IMR-90 (cell line): ENCODE measurements at regions not wholly inside any gene's neighbourhood (a gene's known extent, or its start where the extent isn't known, plus 50 kb on each side); places are given as distances from the start of the nearest gene placed in this dataset.
A peak's percentile ranks its signal among the peaks of the same experiment; 100 is the strongest.

Experiments
- ATAC-seq: fragments of 200-7000 bp; cut with Tn5 transposase; 2 replicates; pipeline ENCODE4 v1.9.1; 2020; ENCODE audit warnings: low read depth, mild to moderate bottlenecking, moderate library complexity
- BruUV-seq: library from RNA; stranded (reverse); fragments of 400-500 nt; replicated peaks from 2 replicates; lab custom pipeline; 2021; lab: Mats Ljungman, UMichigan
- CTCF ChIA-PET: fragments of 300-600 bp; formaldehyde crosslinking; extraction: SDS; loops from one replicate; lab custom pipeline; 2021; ENCODE audit warnings: antibody characterized with exemption; lab: Yijun Ruan, JAX
- POLR2A ChIA-PET: fragments of 300-600 bp; sonication (Branson Sonifier 250); formaldehyde crosslinking; loops from one replicate; lab custom pipeline; 2022; ENCODE audit warnings: antibody characterized with exemption; ENCODE audit not compliant: unreplicated experiment; lab: Charles Lee
- DNase-seq: peaks from one replicate; pipeline ENCODE4 v3.0.0; 2013
- H2AFZ ChIP-seq: replicated peaks from 2 replicates; pipeline ENCODE3; 2013; ENCODE audit warnings: low read length, mild to moderate bottlenecking; ENCODE audit not compliant: poor library complexity
- H2AK5ac ChIP-seq: 2 replicates; pipeline ENCODE4 v1.6.1; 2013; ENCODE audit warnings: low read depth, low read length, inconsistent platforms
- H2AK9ac ChIP-seq: replicated peaks from 2 replicates; pipeline ENCODE3; 2013; ENCODE audit warnings: mild to moderate bottlenecking, low read depth, low read length, moderate library complexity; ENCODE audit not compliant: poor library complexity
- H2BK120ac ChIP-seq: 2 replicates; pipeline ENCODE4 v1.6.1; 2013; ENCODE audit warnings: low read depth, low read length, inconsistent platforms
- H2BK15ac ChIP-seq: 3 replicates; pipeline ENCODE4 v1.6.1; 2013; ENCODE audit warnings: low read depth, low read length, inconsistent platforms
- H2BK20ac ChIP-seq: 2 replicates; pipeline ENCODE4 v1.6.1; 2013; ENCODE audit warnings: low read depth, mild to moderate bottlenecking, inconsistent platforms, low read length, moderate library complexity
- H2BK5ac ChIP-seq: 2 replicates; pipeline ENCODE4 v1.6.1; 2013; ENCODE audit warnings: mild to moderate bottlenecking, low read depth, low read length, inconsistent platforms; ENCODE audit not compliant: poor library complexity, severe bottlenecking
- H3K14ac ChIP-seq: replicated peaks from 2 replicates; pipeline ENCODE4 v1.6.1; 2013; ENCODE audit warnings: low read depth, low read length, inconsistent platforms
- H3K18ac ChIP-seq: 2 replicates; pipeline ENCODE4 v1.6.1; 2013; ENCODE audit warnings: low read depth, low read length, control low read depth
- H3K23ac ChIP-seq: 2 replicates; pipeline ENCODE4 v1.6.1; 2013; ENCODE audit warnings: low read depth, low read length, inconsistent platforms
- H3K27ac ChIP-seq: 2 replicates; pipeline ENCODE4 v1.5.1; 2013; ENCODE audit warnings: mild to moderate bottlenecking, control low read depth, low read length; ENCODE audit not compliant: insufficient read depth
- H3K27me3 ChIP-seq: 2 replicates; pipeline ENCODE4 v1.6.1; 2013; ENCODE audit warnings: low read length; ENCODE audit not compliant: control insufficient read depth, insufficient read depth
- H3K36me3 ChIP-seq: 2 replicates; pipeline ENCODE4 v1.6.1; 2013; ENCODE audit warnings: low read length, mixed read lengths; ENCODE audit not compliant: control insufficient read depth, insufficient read depth
- H3K4ac ChIP-seq: 2 replicates; pipeline ENCODE4 v1.6.1; 2013; ENCODE audit warnings: low read depth, low read length, inconsistent platforms
- H3K4me1 ChIP-seq: 2 replicates; pipeline ENCODE4 v1.6.1; 2013; ENCODE audit warnings: low read length, mixed read lengths; ENCODE audit not compliant: control insufficient read depth, insufficient read depth
- H3K4me2 ChIP-seq: 2 replicates; pipeline ENCODE4 v1.6.1; 2013; ENCODE audit warnings: low read depth, mild to moderate bottlenecking, control low read depth, low read length, moderate library complexity
- H3K4me3 ChIP-seq: 2 replicates; pipeline ENCODE4 v1.5.1; 2013; ENCODE audit warnings: low read depth, mild to moderate bottlenecking, control low read depth, low read length, moderate library complexity; ENCODE audit not compliant: insufficient read depth
- H3K56ac ChIP-seq: 2 replicates; pipeline ENCODE4 v1.6.1; 2013; ENCODE audit warnings: low read length, inconsistent platforms; ENCODE audit not compliant: insufficient read depth; ENCODE audit errors: extremely low read depth
- H3K79me1 ChIP-seq, 2 experiments: 2 replicates each; pipeline ENCODE4 v1.6.1; 2013; ENCODE audit warnings: low read length in 2 of 2, inconsistent platforms in 1 of 2, low read depth in 1 of 2
- H3K9ac ChIP-seq: 2 replicates; pipeline ENCODE4 v1.6.1; 2013; ENCODE audit warnings: low read depth, low read length, control low read depth
- H3K9me1 ChIP-seq: 2 replicates; pipeline ENCODE4 v1.6.1; 2013; ENCODE audit warnings: low read length, inconsistent platforms; ENCODE audit not compliant: insufficient read depth
- H3K9me3 ChIP-seq: 2 replicates; pipeline ENCODE4 v1.6.1; 2013; ENCODE audit warnings: low read length; ENCODE audit not compliant: control insufficient read depth, insufficient read depth
- H4K20me1 ChIP-seq: 2 replicates; pipeline ENCODE4 v1.6.1; 2013; ENCODE audit warnings: low read length, inconsistent platforms; ENCODE audit not compliant: insufficient read depth
- H4K5ac ChIP-seq: 2 replicates; pipeline ENCODE4 v1.6.1; 2013; ENCODE audit warnings: mild to moderate bottlenecking, low read depth, low read length, control low read depth
- H4K8ac ChIP-seq, 2 experiments: 2 replicates each; pipeline ENCODE4 v1.6.1; 2013; ENCODE audit warnings: low read depth in 2 of 2, low read length in 2 of 2, control low read depth in 1 of 2, inconsistent platforms in 1 of 2
- H4K91ac ChIP-seq: 2 replicates; pipeline ENCODE4 v1.6.1; 2013; ENCODE audit warnings: low read depth, low read length, inconsistent platforms; ENCODE audit not compliant: insufficient read depth
- BHLHE40 ChIP-seq: fragments of 150-350 bp; IDR thresholded peaks from 2 replicates; pipeline ENCODE4 v1.6.1; 2016; ENCODE audit warnings: mild to moderate bottlenecking, low read depth, low read length
- CEBPB ChIP-seq: IDR thresholded peaks from 2 replicates; pipeline ENCODE4 v1.6.1; 2012; ENCODE audit warnings: low read depth, low read length, improper control_type of control experiment
- CTCF ChIP-seq: conservative IDR thresholded peaks from 2 replicates; pipeline ENCODE4 v1.5.1; 2012; ENCODE audit warnings: mild to moderate bottlenecking, low read depth, low read length, improper control_type of control experiment
- ELK1 ChIP-seq: fragments of 150-350 bp; IDR thresholded peaks from 2 replicates; pipeline ENCODE4 v1.6.1; 2016; ENCODE audit warnings: low read depth, mild to moderate bottlenecking, low read length, moderate library complexity, borderline replicate concordance
- FOS ChIP-seq: fragments of 150-350 bp; IDR thresholded peaks from 2 replicates; pipeline ENCODE4 v1.6.1; 2016; ENCODE audit warnings: low read depth, low read length
- MAFK ChIP-seq: IDR thresholded peaks from 2 replicates; pipeline ENCODE4 v1.6.1; 2012; ENCODE audit warnings: low read depth, low read length, improper control_type of control experiment
- MAZ ChIP-seq: IDR thresholded peaks from 2 replicates; pipeline ENCODE4 v1.6.1; 2012; ENCODE audit warnings: low read depth, mild to moderate bottlenecking, low read length, improper control_type of control experiment, moderate library complexity, borderline replicate concordance
- MXI1 ChIP-seq: IDR thresholded peaks from 2 replicates; pipeline ENCODE4 v1.6.1; 2012; ENCODE audit warnings: low read depth, mild to moderate bottlenecking, low read length, moderate library complexity, borderline replicate concordance
- NFE2L2 ChIP-seq: fragments of 150-350 bp; IDR thresholded peaks from 2 replicates; pipeline ENCODE4 v1.6.1; 2016; ENCODE audit warnings: low read depth, mild to moderate bottlenecking, low read length
- POLR2A ChIP-seq: IDR thresholded peaks from 2 replicates; pipeline ENCODE4 v1.6.1; 2012; ENCODE audit warnings: mild to moderate bottlenecking, low read depth, low read length
- RAD21 ChIP-seq: IDR thresholded peaks from 2 replicates; pipeline ENCODE4 v1.6.1; 2012; ENCODE audit warnings: low read length, improper control_type of control experiment
- RCOR1 ChIP-seq: IDR thresholded peaks from 2 replicates; pipeline ENCODE4 v1.6.1; 2012; ENCODE audit warnings: mild to moderate bottlenecking, low read length, improper control_type of control experiment; ENCODE audit not compliant: insufficient replicate concordance
- RFX5 ChIP-seq: IDR thresholded peaks from 2 replicates; pipeline ENCODE4 v1.8.0; 2012; ENCODE audit warnings: low read depth, mild to moderate bottlenecking, low read length, moderate library complexity
- SMC3 ChIP-seq: fragments of 150-350 bp; IDR thresholded peaks from 2 replicates; pipeline ENCODE4 v1.6.1; 2016; ENCODE audit warnings: low read depth, mild to moderate bottlenecking, antibody characterized with exemption, low read length, moderate library complexity
- WGBS, 2 experiments: methylation state at CpG; one replicate each; pipeline versions ENCODE4 v1.1.5 to v1.1.7; 2013; ENCODE audit warnings: missing lambda C conversion rate in 2 of 2; ENCODE audit not compliant: insufficient read length in 1 of 2; ENCODE audit errors: extremely low coverage in 2 of 2; 5-methylcytosine and 5-hydroxymethylcytosine counted together
- dilution Hi-C: fragments of 300-500 bp; cut with HindIII; formaldehyde crosslinking; loops from one replicate; pipeline ENCODE4 v1.14.3; 2018; ENCODE audit warnings: low sequenced_read_pairs; ENCODE audit not compliant: unreplicated experiment
- in situ Hi-C: fragments of 300-500 bp; cut with MboI; formaldehyde crosslinking; loops from 3 replicates; pipeline ENCODE4 v1.14.3; 2019; ENCODE audit warnings: low sequenced_read_pairs, inconsistent platforms, mixed read lengths
- intact Hi-C: fragments of 100-400 bp; cut with micrococcal nuclease; formaldehyde crosslinking; loops from 2 replicates; pipeline ENCODE4 v1.10.0; 2022
- TF ChIP-seq, protein P1 (sequence below): fragments of 150-350 bp; IDR thresholded peaks from 2 replicates; pipeline ENCODE4 v1.6.1; 2017; ENCODE audit warnings: mild to moderate bottlenecking, antibody characterized with exemption, low read length, low read depth

- H3K4me1 ChIP-seq = no peaks in the 10 kb centered on the region
- in situ Hi-C loops = no loop called here
- peaks cover 47% of the 10 kb centered on the region for H3K27me3 ChIP-seq
- no peak overlapping the region for H4K8ac ChIP-seq
- H3K4ac ChIP-seq = no peak overlapping the region
- no peaks in the 10 kb centered on the region for H3K36me3 ChIP-seq
- H2BK20ac ChIP-seq = no peak overlapping the region
- no peak overlapping the region for H3K56ac ChIP-seq
- no peak overlapping the region for H3K23ac ChIP-seq
- no peak overlapping the region for H2BK15ac ChIP-seq
- DNase-seq = no peak
- H3K9ac ChIP-seq = no peak overlapping the region
- no peak overlapping the region for H4K5ac ChIP-seq
- H4K91ac ChIP-seq = no peak overlapping the region
- no peaks in the 10 kb centered on the region for H3K79me1 ChIP-seq
- no peak overlapping the region for H2AK5ac ChIP-seq
- no peak overlapping the region for H3K27ac ChIP-seq
- ATAC-seq = no peak
- no peaks in the 10 kb centered on the region for H4K20me1 ChIP-seq
- BruUV-seq = no TSS peak
- 57% methylated on average over 14 of the region's 21 CpGs; no CpG with 5 or more reads in 1 of the 2 experiments for WGBS, 2 experiments
- H3K14ac ChIP-seq = no peak overlapping the region
- H3K4me3 ChIP-seq = no peak overlapping the region
- ChIA-PET CTCF (no interaction called here), POLR2A (no interaction called here)
- TF ChIP-seq BHLHE40 (no peak), POLR2A (no peak), MXI1 (no peak), FOS (no peak), NFE2L2 (no peak), RCOR1 (no peak), CTCF (no peak), RAD21 (no peak), RFX5 (no peak), MAZ (no peak), ELK1 (no peak), MAFK (no peak), SMC3 (no peak), CEBPB (no peak)
- TF ChIP-seq, protein P1, sequence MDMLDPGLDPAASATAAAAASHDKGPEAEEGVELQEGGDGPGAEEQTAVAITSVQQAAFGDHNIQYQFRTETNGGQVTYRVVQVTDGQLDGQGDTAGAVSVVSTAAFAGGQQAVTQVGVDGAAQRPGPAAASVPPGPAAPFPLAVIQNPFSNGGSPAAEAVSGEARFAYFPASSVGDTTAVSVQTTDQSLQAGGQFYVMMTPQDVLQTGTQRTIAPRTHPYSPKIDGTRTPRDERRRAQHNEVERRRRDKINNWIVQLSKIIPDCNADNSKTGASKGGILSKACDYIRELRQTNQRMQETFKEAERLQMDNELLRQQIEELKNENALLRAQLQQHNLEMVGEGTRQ = no peak
- H2BK5ac ChIP-seq = no peak overlapping the region
- H3K9me3 ChIP-seq = no peaks in the 10 kb centered on the region
- no peak overlapping the region for H2AK9ac ChIP-seq
- H3K18ac ChIP-seq = no peak overlapping the region
- H3K9me1 ChIP-seq = no peaks in the 10 kb centered on the region
- no peak overlapping the region for H2BK120ac ChIP-seq
- no peak overlapping the region for H3K4me2 ChIP-seq
- intact Hi-C loops = no loop called here
- peak overlapping the region; percentile 51 for H2AFZ ChIP-seq
- dilution Hi-C loops = no loop called here
Observed at GRCh38 chr7:1377111-1377909, 82.0 kb downstream of the MICALL2 start.
